Prostate gland (tissue), 2 donors: ENCODE measurements at regions not wholly inside any gene's neighbourhood (a gene's known extent, or its start where the extent isn't known, plus 50 kb on each side); places are given as distances from the start of the nearest gene placed in this dataset.

Source experiments
- CTCF ChIP-seq, 4 experiments: fragments of 200-600 bp in 2 of 4; fragments of 450-650 bp in 2 of 4; sonication (generic) in 2 of 4; IDR thresholded peaks; 1 replicate in 3 of 4; 2 replicates in 1 of 4; pipeline ENCODE4 v1.5.1; 2016 to 2019; ENCODE audit warnings: antibody characterized with exemption in 4 of 4, mild to moderate bottlenecking in 2 of 4, moderate library complexity in 2 of 4
- POLR2A ChIP-seq: fragments of 450-650 bp; IDR thresholded peaks from one replicate; pipeline ENCODE4 v1.6.1; 2016; ENCODE audit warnings: antibody characterized with exemption, mild to moderate bottlenecking
- POLR2AphosphoS5 ChIP-seq: sonication (generic); formaldehyde crosslinking; IDR thresholded peaks from one replicate; pipeline ENCODE4 v1.6.1; 2017; ENCODE audit warnings: antibody characterized with exemption

GRCh38 chr18:5720132-5720531 lies 175.2 kb downstream of the TMEM200C start:
- TF ChIP-seq POLR2AphosphoS5 (no peak), CTCF (IDR thresholded peaks at IDR 0.05) (no peak), POLR2A (no peak)
